SK-N-SH (cell line): ENCODE measurements at regions not wholly inside any gene's neighbourhood (a gene's known extent, or its start where the extent isn't known, plus 50 kb on each side); places are given as distances from the start of the nearest gene placed in this dataset.

Source experiments
- CTCF ChIA-PET: fragments of 300-600, 350-600 bp; formaldehyde crosslinking; extraction: SDS; loops from one replicate; lab custom pipeline; 2021; lab: Yijun Ruan, JAX
- POLR2A ChIA-PET: fragments of 350-600 bp; sonication (Branson Sonifier 250); formaldehyde crosslinking; extraction: SDS; loops from one replicate; lab custom pipeline; 2020; ENCODE audit warnings: antibody characterized with exemption, inconsistent platforms; lab: Yijun Ruan, JAX
- DNase-seq: peaks from one replicate; pipeline ENCODE4 v3.0.0; 2012
- H2AFZ ChIP-seq: fragments of 200-600 bp; sonication (generic); 2 replicates; pipeline ENCODE4 v1.8.1; 2016; ENCODE audit warnings: antibody characterized with exemption, mild to moderate bottlenecking, low read depth
- H3F3A ChIP-seq: fragments of 200-600 bp; sonication (generic); replicated peaks from 2 replicates; pipeline ENCODE3; 2016; ENCODE audit warnings: antibody characterized with exemption, mild to moderate bottlenecking; ENCODE audit not compliant: insufficient read depth
- H3K27ac ChIP-seq, 2 experiments: fragments of 200-500 bp in 1 of 2; fragments of 200-600 bp in 1 of 2; sonication (Bioruptor generic) in 1 of 2; sonication (generic), shearing (Covaris generic) in 1 of 2; 2 replicates each; pipeline versions ENCODE4 v1.5.1 to v1.6.1; 2014 to 2016; ENCODE audit warnings: low read depth in 2 of 2, inconsistent platforms in 1 of 2, low read length in 1 of 2, mild to moderate bottlenecking in 1 of 2, mixed read lengths in 1 of 2
- H3K27me3 ChIP-seq: fragments of 200-600 bp; sonication (generic), shearing (Covaris generic); 2 replicates; pipeline ENCODE4 v1.6.1; 2016; ENCODE audit warnings: mixed run types; ENCODE audit not compliant: insufficient read depth
- H3K36me3 ChIP-seq, 2 experiments: fragments of 200-500 bp in 1 of 2; fragments of 200-600 bp in 1 of 2; sonication (Bioruptor generic) in 1 of 2; sonication (generic) in 1 of 2; replicated peaks in 1 of 2; 2 replicates each; pipeline versions ENCODE3 to v1.5.1; 2014 to 2016; ENCODE audit warnings: low read length in 1 of 2, mild to moderate bottlenecking in 1 of 2; ENCODE audit not compliant: insufficient read depth in 2 of 2, control insufficient read depth in 1 of 2
- H3K4me1 ChIP-seq, 2 experiments: fragments of 200-500 bp in 1 of 2; fragments of 200-600 bp in 1 of 2; sonication (Bioruptor generic) in 1 of 2; sonication (generic), shearing (Covaris generic) in 1 of 2; 2 replicates each; pipeline versions ENCODE4 v1.5.1 to v1.6.1; 2014 to 2016; ENCODE audit warnings: low read depth in 1 of 2, low read length in 1 of 2, mixed run types in 1 of 2; ENCODE audit not compliant: insufficient read depth in 2 of 2, control insufficient read depth in 1 of 2
- H3K4me2 ChIP-seq: fragments of 200-600 bp; sonication (generic), shearing (Covaris generic); 2 replicates; pipeline ENCODE4 v1.6.1; 2017; ENCODE audit warnings: mixed run types
- H3K4me3 ChIP-seq, 2 experiments: fragments of 200-500 bp in 1 of 2; fragments of 200-600 bp in 1 of 2; sonication (Bioruptor generic) in 1 of 2; sonication (generic), shearing (Covaris generic) in 1 of 2; 2 replicates each; pipeline versions ENCODE4 v1.5.1 to v1.8.1; 2014 to 2016; ENCODE audit warnings: low read depth in 2 of 2, inconsistent platforms in 1 of 2, low read length in 1 of 2, mild to moderate bottlenecking in 1 of 2, mixed read lengths in 1 of 2, moderate library complexity in 1 of 2
- H3K79me2 ChIP-seq: fragments of 200-600 bp; sonication (generic); 2 replicates; pipeline ENCODE4 v1.8.1; 2017; ENCODE audit warnings: mild to moderate bottlenecking; ENCODE audit not compliant: insufficient read depth
- H3K9ac ChIP-seq: fragments of 200-600 bp; sonication (generic); 2 replicates; pipeline ENCODE4 v1.6.1; 2017; ENCODE audit warnings: mixed run types
- H3K9me2 ChIP-seq: fragments of 200-600 bp; sonication (generic); 2 replicates; pipeline ENCODE4 v1.6.1; 2017; ENCODE audit warnings: mixed run types
- H3K9me3 ChIP-seq: fragments of 200-600 bp; sonication (generic); 2 replicates; pipeline ENCODE4 v1.6.1; 2017; ENCODE audit warnings: mixed run types, mild to moderate bottlenecking, moderate library complexity
- H4K20me1 ChIP-seq: fragments of 200-600 bp; sonication (generic); 2 replicates; pipeline ENCODE4 v1.6.1; 2017; ENCODE audit warnings: mild to moderate bottlenecking, mixed run types; ENCODE audit not compliant: insufficient read depth
- CTCF ChIP-seq: fragments of 200-600 bp; sonication (generic); IDR thresholded peaks from 2 replicates; pipeline ENCODE4 v1.6.1; 2017; ENCODE audit warnings: antibody characterized with exemption, mild to moderate bottlenecking, moderate library complexity
- EZH2phosphoT487 ChIP-seq: fragments of 200-600 bp; sonication (generic); IDR thresholded peaks from 2 replicates; pipeline ENCODE4 v1.6.1; 2017; ENCODE audit warnings: low read depth, mixed run types, mild to moderate bottlenecking, antibody characterized with exemption, moderate library complexity, borderline replicate concordance
- JUND ChIP-seq: IDR thresholded peaks from 2 replicates; pipeline ENCODE4 v1.4.0; 2012
- NFIC ChIP-seq: IDR thresholded peaks from 2 replicates; pipeline ENCODE4 v1.4.0; 2012; ENCODE audit warnings: borderline replicate concordance
- NRF1 ChIP-seq: IDR thresholded peaks from 2 replicates; pipeline ENCODE4 v1.6.1; 2012; ENCODE audit warnings: low read depth, mild to moderate bottlenecking, low read length
- PBX3 ChIP-seq: IDR thresholded peaks from 2 replicates; pipeline ENCODE4; 2012
- RAD21 ChIP-seq: IDR thresholded peaks from 2 replicates; pipeline ENCODE4 v1.6.1; 2012; ENCODE audit warnings: mild to moderate bottlenecking, low read length
- RCOR1 ChIP-seq: fragments of 150-350 bp; IDR thresholded peaks from 2 replicates; pipeline ENCODE4 v1.6.1; 2017; ENCODE audit warnings: antibody characterized with exemption, low read length
- SIN3A ChIP-seq: IDR thresholded peaks from 2 replicates; pipeline ENCODE4 v1.6.1; 2012; ENCODE audit warnings: low read depth, mild to moderate bottlenecking, low read length, moderate library complexity, borderline replicate concordance
- TEAD4 ChIP-seq: IDR thresholded peaks from 2 replicates; pipeline ENCODE4 v1.4.0; 2012; ENCODE audit warnings: mild to moderate bottlenecking, borderline replicate concordance; ENCODE audit not compliant: insufficient read depth
- WGBS: methylation state at CpG from one replicate; pipeline ENCODE4 v1.1.6; 2017; ENCODE audit warnings: low lambda C conversion rate; 5-methylcytosine and 5-hydroxymethylcytosine counted together
- TF ChIP-seq, protein P1 (sequence below): IDR thresholded peaks from 2 replicates; pipeline ENCODE4 v1.4.0; 2012; ENCODE audit warnings: low read depth
- TF ChIP-seq, protein P2 (sequence below): IDR thresholded peaks from 2 replicates; pipeline ENCODE4 v1.6.1; 2012; ENCODE audit warnings: mild to moderate bottlenecking, low read depth, low read length, moderate library complexity

DNA sequence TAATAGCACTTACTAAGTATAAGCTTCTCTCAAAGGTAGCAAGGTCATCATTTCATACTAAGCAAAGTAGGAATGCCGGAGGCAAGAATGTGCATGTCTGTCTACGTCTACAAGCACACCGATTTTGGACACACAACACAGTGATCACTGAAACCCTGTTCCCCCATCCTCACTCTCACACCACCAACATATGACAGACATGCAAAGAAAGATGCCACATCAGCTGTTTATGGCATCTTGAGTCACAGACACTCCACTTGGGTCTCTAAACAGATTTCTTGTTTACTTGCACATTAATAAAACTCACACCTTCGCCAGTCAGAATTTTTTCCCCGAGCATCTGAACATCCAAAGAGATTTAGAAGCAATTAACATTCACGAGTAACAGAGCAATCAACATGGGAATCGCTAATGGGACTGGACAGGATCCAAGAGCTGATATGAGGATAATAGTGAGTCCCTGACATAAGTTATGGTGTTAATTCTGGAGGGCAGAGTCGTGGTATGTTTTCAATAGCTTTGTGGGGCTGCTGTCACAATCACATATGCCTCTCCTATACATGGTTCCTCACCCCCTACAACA lies 324.1 kb downstream of the DHX15 start:
- H3K27me3 ChIP-seq, result no peaks in the 10 kb centered on the region; the same call in 1 of the 2 replicates
- no peak overlapping the region for H3K9ac ChIP-seq
- no peaks in the 10 kb centered on the region for H3K79me2 ChIP-seq
- H3F3A ChIP-seq, result no peaks in the 10 kb centered on the region
- no peaks in the 10 kb centered on the region for H4K20me1 ChIP-seq
- no peaks in the 10 kb centered on the region for H3K36me3 ChIP-seq
- no peak overlapping the region for H2AFZ ChIP-seq
- H3K27ac ChIP-seq, result no peak overlapping the region
- TF ChIP-seq EZH2phosphoT487 (no peak), TEAD4 (no peak), SIN3A (no peak), RCOR1 (no peak), CTCF (no peak), NRF1 (no peak), RAD21 (no peak), PBX3 (no peak), JUND (no peak), NFIC (no peak)
- TF ChIP-seq, protein P1, sequence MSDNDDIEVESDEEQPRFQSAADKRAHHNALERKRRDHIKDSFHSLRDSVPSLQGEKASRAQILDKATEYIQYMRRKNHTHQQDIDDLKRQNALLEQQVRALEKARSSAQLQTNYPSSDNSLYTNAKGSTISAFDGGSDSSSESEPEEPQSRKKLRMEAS, result no peak
- TF ChIP-seq, protein P2, sequence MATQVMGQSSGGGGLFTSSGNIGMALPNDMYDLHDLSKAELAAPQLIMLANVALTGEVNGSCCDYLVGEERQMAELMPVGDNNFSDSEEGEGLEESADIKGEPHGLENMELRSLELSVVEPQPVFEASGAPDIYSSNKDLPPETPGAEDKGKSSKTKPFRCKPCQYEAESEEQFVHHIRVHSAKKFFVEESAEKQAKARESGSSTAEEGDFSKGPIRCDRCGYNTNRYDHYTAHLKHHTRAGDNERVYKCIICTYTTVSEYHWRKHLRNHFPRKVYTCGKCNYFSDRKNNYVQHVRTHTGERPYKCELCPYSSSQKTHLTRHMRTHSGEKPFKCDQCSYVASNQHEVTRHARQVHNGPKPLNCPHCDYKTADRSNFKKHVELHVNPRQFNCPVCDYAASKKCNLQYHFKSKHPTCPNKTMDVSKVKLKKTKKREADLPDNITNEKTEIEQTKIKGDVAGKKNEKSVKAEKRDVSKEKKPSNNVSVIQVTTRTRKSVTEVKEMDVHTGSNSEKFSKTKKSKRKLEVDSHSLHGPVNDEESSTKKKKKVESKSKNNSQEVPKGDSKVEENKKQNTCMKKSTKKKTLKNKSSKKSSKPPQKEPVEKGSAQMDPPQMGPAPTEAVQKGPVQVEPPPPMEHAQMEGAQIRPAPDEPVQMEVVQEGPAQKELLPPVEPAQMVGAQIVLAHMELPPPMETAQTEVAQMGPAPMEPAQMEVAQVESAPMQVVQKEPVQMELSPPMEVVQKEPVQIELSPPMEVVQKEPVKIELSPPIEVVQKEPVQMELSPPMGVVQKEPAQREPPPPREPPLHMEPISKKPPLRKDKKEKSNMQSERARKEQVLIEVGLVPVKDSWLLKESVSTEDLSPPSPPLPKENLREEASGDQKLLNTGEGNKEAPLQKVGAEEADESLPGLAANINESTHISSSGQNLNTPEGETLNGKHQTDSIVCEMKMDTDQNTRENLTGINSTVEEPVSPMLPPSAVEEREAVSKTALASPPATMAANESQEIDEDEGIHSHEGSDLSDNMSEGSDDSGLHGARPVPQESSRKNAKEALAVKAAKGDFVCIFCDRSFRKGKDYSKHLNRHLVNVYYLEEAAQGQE, result no peak
- H3K4me3 ChIP-seq, result no peak overlapping the region
- no peak overlapping the region for H3K4me2 ChIP-seq
- no peaks in the 10 kb centered on the region for H3K9me2 ChIP-seq
- DNase-seq, result no peak
- no peaks in the 10 kb centered on the region for H3K9me3 ChIP-seq
- CTCF ChIA-PET, result interaction anchor here (1.1 kb wide), 1 partner anchor 9 kb away, joined by 3 read pairs; no protein-coding TSS in a partner anchor
- POLR2A ChIA-PET, result no interaction called here
- no peaks in the 10 kb centered on the region for H3K4me1 ChIP-seq
- 19% methylated on average over 8 of the region's 8 CpGs for WGBS
